Body of pancreas (tissue), 4 donors: ENCODE measurements at regions not wholly inside any gene's neighbourhood (a gene's known extent, or its start where the extent isn't known, plus 50 kb on each side); places are given as distances from the start of the nearest gene placed in this dataset.

Experiments
- ATAC-seq: fragments of 150-250 bp; one replicate; pipeline ENCODE4 v1.9.1; 2016
- DNase-seq, 4 donors: peaks; one replicate each; pipeline ENCODE4 v3.0.0-alpha.2; 2019
- H3K27ac ChIP-seq, 4 donors: fragments of 200-600 bp; sonication (generic); 1 replicate in 3 of 4; 2 replicates in 1 of 4; pipeline versions ENCODE4 v1.5.1 to v1.6.1; 2016 to 2019; ENCODE audit warnings: mild to moderate bottlenecking in 1 of 4, mixed read lengths in 1 of 4, moderate library complexity in 1 of 4
- H3K27me3 ChIP-seq, 2 donors: fragments of 200-600 bp; sonication (generic); one replicate each; pipeline ENCODE4 v1.6.0; 2016; ENCODE audit warnings: mild to moderate bottlenecking in 1 of 2
- H3K36me3 ChIP-seq, 2 donors: fragments of 200-600 bp; sonication (generic); replicated peaks in 1 of 2; 2 replicates each; pipeline ENCODE4 v1.5.1; 2016; ENCODE audit warnings: low read depth in 2 of 2; ENCODE audit not compliant: insufficient read depth in 1 of 2
- H3K4me1 ChIP-seq: fragments of 200-600 bp; sonication (generic); one replicate; pipeline ENCODE4 v1.6.0; 2016
- H3K4me3 ChIP-seq, 2 donors: fragments of 200-600 bp; sonication (generic); 1 replicate in 1 of 2; 2 replicates in 1 of 2; pipeline ENCODE4 v1.5.1; 2016 to 2019
- H3K9me3 ChIP-seq, 3 donors: fragments of 200-600 bp; sonication (generic); 1 replicate in 2 of 3; 2 replicates in 1 of 3; pipeline ENCODE4 v1.5.1; 2016
- POLR2A ChIP-seq, 3 donors: fragments of 450-650 bp; IDR thresholded peaks; one replicate each; pipeline ENCODE4 v1.6.1; 2016; ENCODE audit warnings: antibody characterized with exemption in 3 of 3, mild to moderate bottlenecking in 2 of 3
- WGBS, 2 donors: methylation state at CpG; one replicate each; pipeline ENCODE4 v1.1.5; 2017; 5-methylcytosine and 5-hydroxymethylcytosine counted together
- intact Hi-C: fragments of 100-400 bp; cut with DNase I; formaldehyde crosslinking; loops from one replicate; pipeline ENCODE4 v1.15.1; 2023
- TF ChIP-seq, protein P1 (sequence below), 7 experiments: fragments of 450-650 bp in 4 of 7; fragments of 200-600 bp in 3 of 7; sonication (generic) in 3 of 7; IDR thresholded peaks; one replicate each; pipeline ENCODE4 v1.5.1; 2016 to 2019; ENCODE audit warnings: antibody characterized with exemption in 7 of 7

DNA sequence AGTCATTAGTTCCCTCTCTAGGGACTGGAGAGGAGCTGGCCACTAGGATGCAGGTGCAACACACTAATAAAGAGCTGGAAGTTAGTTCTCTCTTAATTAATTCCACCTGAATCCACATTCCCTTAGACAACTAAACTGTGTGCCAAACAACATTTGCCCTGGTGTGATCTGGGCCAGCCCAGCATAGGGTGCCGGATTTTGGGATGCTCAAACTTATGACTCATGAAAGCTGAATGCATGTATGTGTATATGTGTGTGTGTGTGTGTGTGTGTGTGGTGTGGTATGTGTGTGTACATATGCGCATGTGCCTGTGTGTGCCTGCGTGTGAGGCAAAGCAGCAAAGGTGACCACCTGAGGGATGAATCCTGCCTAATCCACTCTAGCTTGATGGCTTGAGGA is 110.7 kb downstream of the EHF start:
- Histone ChIP-seq H3K4me1 (no peaks in the 10 kb centered on the region), H3K27ac (no peak overlapping the region), H3K36me3 (no peaks in the 10 kb centered on the region), H3K4me3 (no peak overlapping the region), H3K27me3 (no peaks in the 10 kb centered on the region), H3K9me3 (no peaks in the 10 kb centered on the region)
- 94 to 97% methylated on average over 3 of the region's 3 CpGs for WGBS, 2 donors
- intact Hi-C loops: no loop called here
- no peak for ATAC-seq
- no peak for TF ChIP-seq POLR2A (IDR thresholded peaks at IDR 0.05)
- TF ChIP-seq, protein P1, sequence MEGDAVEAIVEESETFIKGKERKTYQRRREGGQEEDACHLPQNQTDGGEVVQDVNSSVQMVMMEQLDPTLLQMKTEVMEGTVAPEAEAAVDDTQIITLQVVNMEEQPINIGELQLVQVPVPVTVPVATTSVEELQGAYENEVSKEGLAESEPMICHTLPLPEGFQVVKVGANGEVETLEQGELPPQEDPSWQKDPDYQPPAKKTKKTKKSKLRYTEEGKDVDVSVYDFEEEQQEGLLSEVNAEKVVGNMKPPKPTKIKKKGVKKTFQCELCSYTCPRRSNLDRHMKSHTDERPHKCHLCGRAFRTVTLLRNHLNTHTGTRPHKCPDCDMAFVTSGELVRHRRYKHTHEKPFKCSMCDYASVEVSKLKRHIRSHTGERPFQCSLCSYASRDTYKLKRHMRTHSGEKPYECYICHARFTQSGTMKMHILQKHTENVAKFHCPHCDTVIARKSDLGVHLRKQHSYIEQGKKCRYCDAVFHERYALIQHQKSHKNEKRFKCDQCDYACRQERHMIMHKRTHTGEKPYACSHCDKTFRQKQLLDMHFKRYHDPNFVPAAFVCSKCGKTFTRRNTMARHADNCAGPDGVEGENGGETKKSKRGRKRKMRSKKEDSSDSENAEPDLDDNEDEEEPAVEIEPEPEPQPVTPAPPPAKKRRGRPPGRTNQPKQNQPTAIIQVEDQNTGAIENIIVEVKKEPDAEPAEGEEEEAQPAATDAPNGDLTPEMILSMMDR (IDR thresholded peaks at IDR 0.05): no peak
- DNase-seq: no peak

DNA sequence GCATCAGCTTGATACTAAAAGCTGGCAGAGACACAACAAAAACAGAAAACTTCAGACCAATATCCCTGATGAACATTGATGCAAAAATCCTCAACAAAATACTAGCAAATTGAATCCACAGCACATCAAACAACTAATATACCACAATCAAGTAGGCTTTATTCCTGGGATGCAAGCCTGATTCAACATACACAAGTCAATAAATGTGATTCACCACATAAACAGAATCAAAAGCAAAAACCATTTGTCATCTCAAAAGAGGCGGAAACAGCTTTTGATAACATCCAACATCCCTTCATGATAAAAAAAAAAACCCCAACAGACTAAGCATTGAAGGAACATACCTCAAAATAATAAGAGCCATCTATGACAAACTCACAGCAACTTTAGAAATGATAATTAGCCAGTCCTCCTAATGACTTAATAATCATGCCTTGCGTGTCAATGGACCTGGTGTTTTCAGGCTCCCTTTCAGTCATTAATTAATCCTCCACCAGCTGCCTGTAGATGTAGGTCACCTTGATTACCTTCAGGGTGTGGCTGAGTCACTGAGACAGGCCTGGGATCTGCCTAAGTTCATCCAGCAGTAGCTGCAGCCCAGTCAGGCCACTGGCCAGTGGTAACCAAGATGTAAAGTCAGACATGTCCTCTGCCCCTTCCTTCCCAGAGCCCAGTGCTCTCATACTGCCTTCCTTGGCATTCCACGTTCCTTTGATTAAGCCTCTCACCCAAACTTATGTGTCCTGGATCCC is 109.8 kb downstream of the EHF start:
- DNase-seq (no peak), ATAC-seq (no peak)
- H3K4me1 ChIP-seq: no peaks in the 10 kb centered on the region
- no peaks in the 10 kb centered on the region for H3K9me3 ChIP-seq
- TF ChIP-seq, protein P1 (IDR thresholded peaks at IDR 0.05): no peak
- no peak for TF ChIP-seq POLR2A (IDR thresholded peaks at IDR 0.05)
- no peak overlapping the region for H3K27ac ChIP-seq
- H3K4me3 ChIP-seq: no peak overlapping the region
- no peaks in the 10 kb centered on the region for H3K27me3 ChIP-seq
- no peaks in the 10 kb centered on the region for H3K36me3 ChIP-seq
- intact Hi-C loops: no loop called here
- 85 to 91% methylated on average over 3 of the region's 3 CpGs for WGBS, 2 donors

DNA sequence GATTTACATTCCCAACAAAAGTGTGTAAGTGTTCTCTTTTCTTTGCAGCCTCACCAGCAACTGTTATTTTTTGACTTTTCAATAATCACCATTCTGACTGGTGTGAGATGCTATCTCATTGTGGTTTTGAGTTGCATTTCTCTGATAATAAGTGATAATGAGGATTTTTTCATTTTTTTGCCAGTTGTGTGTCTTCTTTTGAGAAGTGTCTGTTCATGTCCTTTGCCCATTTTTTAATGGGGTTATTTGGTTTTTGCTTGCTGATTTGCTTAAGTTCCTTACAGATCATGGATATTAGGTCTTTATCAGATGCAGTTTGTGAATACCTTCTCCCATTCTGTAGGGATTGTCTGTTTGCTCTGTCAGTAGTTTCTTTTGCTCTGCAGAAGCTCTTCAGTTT is 107.7 kb downstream of the EHF start:
- no peak overlapping the region for H3K27ac ChIP-seq
- TF ChIP-seq, protein P1 (IDR thresholded peaks at IDR 0.05): no peak
- TF ChIP-seq POLR2A (IDR thresholded peaks at IDR 0.05): no peak
- no peaks in the 10 kb centered on the region for H3K36me3 ChIP-seq
- intact Hi-C loops: no loop called here
- no peak for ATAC-seq
- no peaks in the 10 kb centered on the region for H3K9me3 ChIP-seq
- no peak overlapping the region for H3K4me3 ChIP-seq
- no peaks in the 10 kb centered on the region for H3K27me3 ChIP-seq
- H3K4me1 ChIP-seq: no peaks in the 10 kb centered on the region
- DNase-seq: no peak

DNA sequence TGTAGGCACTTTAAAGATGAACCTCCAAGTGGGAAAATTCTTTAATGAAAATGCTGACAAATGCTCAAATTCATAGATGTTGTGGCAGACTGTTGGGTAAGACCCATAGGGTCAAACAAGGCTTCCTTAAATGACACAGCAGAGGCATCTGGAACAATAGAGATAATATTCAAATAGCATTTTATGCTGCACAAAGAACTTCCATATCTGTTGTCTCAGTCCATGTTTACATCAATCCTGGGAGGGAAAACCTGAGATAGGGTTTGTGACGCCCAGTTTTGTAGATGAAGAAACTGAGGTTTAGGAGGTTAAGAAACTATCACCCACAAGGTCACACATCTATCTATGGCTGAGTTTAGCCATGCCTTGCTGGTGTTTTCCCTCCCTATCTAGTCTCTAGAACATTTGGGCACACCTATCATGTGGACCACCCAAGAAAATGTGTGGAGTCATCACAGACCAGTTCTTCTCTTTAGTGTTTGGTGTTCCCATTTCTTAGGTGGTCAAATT is 106.4 kb downstream of the EHF start:
- DNase-seq (no peak), ATAC-seq (no peak)
- intact Hi-C loops: no loop called here
- H3K36me3 ChIP-seq: no peaks in the 10 kb centered on the region
- no peaks in the 10 kb centered on the region for H3K27me3 ChIP-seq
- H3K4me1 ChIP-seq: no peaks in the 10 kb centered on the region
- H3K27ac ChIP-seq: no peak overlapping the region
- H3K9me3 ChIP-seq: no peaks in the 10 kb centered on the region
- 50 to 76% methylated on average over 1 of the region's 1 CpG for WGBS, 2 donors
- TF ChIP-seq, protein P1 (IDR thresholded peaks at IDR 0.05): no peak
- no peak for TF ChIP-seq POLR2A (IDR thresholded peaks at IDR 0.05)
- no peak overlapping the region for H3K4me3 ChIP-seq

DNA sequence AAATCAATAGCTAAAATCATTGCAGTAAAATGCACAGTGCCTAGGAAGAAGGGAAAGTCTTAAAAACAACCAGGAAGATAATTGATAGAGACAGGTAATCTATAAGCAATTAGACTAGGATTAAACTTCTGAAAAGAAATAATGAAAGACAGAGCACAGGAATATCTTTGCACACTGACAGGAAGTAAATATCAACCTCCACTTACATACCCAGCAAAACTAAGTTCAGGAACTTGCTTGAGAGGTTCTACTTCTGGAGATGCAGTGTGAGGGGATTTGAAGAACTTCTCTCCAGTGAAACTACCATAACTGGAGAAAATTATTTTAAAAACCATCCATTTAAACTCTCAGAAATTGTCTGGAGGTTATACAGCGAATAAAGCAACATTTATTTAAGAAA is 104.1 kb downstream of the EHF start:
- Histone ChIP-seq H3K4me1 (no peaks in the 10 kb centered on the region), H3K27ac (no peak overlapping the region), H3K36me3 (no peaks in the 10 kb centered on the region), H3K9me3 (no peaks in the 10 kb centered on the region), H3K4me3 (no peak overlapping the region), H3K27me3 (no peaks in the 10 kb centered on the region)
- 71 to 91% methylated on average over 1 of the region's 1 CpG for WGBS, 2 donors
- no peak for DNase-seq
- intact Hi-C loops: no loop called here
- no peak for TF ChIP-seq POLR2A (IDR thresholded peaks at IDR 0.05)
- TF ChIP-seq, protein P1 (IDR thresholded peaks at IDR 0.05): no peak
- ATAC-seq: no peak
